ENCODE measurements at regions not wholly inside any gene's neighbourhood (a gene's known extent, or its start where the extent isn't known, plus 50 kb on each side); places are given as distances from the start of the nearest gene placed in this dataset.
"Not testable (repeated sequence)": the region's sequence is repeated elsewhere in the genome, so short reads cannot be mapped to it uniquely, and the experiment has no call there.

DNA sequence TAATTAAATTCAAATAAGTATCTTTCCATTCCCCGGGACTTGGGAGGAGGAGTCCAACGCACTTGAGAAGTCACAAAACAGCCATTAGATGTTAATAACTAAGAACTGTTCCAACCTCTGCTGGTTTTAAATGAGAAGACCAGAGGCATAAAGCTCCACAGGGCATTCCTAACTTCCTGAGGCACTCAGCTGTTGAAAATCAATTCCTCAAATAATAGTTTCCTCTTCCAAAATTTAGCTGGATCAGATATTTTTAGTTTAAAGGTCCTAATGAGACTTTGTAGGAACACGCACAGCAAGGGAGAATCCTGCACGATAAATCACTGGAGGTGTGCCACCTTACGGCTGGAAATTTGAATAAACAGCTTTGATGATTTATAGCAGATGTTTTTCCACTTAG lies 504.3 kb upstream of the ZFP42 start:
- no peak for DNase-seq (ENCODE audit: low spot score)

DNA sequence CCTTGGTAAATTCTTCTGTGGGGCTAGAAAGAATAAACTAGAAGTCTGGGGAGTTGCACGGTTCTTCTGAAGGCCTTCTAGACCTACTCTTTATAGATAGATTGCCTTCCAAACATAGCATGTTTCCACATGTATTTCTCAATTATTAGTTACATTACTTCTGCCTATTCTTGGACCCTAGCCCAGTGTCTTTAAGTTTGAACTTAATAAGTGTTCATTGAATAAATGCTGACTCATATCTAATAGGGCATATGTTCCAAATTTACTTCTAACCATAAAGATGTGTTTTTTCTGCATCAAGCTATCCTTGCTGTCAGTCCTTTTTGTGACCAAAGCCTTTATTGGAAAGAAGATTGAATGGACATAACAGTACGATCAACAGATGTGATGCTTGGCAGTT lies 503.6 kb upstream of the ZFP42 start:
- DNase-seq (ENCODE audit: low spot score): no peak

DNA sequence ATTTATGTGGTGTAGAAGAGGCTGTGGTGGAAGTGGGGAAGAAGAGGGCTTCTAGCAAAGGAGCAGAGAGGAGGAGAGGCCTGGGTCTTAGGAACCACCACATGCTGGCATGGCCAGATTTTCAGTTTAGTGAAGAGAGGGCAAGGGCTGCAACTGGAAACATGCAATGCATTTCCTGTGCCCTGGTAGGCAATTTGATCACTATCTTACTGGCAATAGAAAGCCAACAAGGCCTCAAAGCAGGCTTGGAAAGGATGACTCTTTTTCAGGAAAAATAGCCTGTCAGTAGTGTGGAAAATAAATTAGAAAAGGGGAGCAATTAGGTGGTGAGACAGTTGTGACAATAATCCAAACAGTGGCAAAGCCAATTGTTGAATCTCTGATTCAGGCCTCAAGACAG lies 501.9 kb upstream of the ZFP42 start:
- no peak for DNase-seq (ENCODE audit: low spot score)

DNA sequence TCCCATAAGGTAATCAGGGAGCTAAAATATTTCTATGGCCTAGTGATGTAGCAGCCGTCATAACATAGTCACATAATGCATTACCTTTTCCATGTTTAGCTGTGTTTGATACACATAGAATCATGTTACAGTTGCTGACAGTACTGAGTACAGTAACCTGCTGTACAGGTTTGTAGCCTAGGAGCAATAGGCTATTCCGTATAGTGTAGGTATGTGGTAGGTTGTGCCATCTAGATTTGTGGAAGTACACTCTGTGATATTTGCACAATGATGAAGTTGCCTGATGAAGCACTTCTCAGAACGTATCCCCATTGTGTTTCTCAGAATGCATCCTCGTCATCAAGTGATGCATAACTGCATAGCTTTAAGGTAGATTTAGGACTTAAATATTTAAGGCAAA lies 495.6 kb upstream of the ZFP42 start:
- DNase-seq (ENCODE audit: low spot score): no peak

DNA sequence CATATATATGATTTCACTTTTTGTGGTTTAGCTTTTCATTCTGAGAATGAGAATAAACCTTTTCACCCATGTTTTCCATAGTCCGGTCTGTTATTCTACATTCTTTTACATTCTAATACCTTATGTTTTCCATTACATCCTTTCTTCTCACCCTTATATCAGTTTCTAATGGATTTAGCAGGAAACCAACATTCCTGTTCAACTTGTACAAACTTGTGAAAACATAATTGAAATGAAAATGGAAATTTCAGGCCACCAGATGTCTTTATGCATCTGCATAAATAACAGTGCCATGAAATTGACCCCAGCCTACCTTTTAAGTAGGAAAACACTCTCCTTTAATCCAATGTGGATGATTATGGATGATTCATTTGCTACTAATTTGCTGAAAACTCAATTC lies 494.8 kb upstream of the ZFP42 start:
- DNase-seq (ENCODE audit: low spot score): no peak

DNA sequence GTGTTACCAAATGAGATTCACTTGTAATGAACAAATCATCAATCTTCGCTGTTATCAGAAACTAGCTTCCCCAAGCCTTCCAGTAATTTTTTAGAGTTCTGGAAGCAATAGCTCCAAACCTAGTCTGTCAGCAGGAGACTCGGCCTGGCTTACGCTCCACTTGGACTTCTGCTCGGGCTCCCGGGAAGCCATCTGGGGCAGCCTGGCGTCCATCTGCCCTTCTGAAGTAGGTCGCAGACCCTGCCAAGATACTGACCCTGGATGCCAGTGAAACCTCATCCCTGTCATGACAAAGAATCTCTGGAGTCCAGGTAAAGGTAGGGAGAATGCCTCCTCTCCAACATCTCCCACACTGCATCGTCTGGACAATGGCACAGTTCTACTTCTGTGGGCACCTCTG lies 493.8 kb upstream of the ZFP42 start:
- DNase-seq (ENCODE audit: low spot score): no peak

DNA sequence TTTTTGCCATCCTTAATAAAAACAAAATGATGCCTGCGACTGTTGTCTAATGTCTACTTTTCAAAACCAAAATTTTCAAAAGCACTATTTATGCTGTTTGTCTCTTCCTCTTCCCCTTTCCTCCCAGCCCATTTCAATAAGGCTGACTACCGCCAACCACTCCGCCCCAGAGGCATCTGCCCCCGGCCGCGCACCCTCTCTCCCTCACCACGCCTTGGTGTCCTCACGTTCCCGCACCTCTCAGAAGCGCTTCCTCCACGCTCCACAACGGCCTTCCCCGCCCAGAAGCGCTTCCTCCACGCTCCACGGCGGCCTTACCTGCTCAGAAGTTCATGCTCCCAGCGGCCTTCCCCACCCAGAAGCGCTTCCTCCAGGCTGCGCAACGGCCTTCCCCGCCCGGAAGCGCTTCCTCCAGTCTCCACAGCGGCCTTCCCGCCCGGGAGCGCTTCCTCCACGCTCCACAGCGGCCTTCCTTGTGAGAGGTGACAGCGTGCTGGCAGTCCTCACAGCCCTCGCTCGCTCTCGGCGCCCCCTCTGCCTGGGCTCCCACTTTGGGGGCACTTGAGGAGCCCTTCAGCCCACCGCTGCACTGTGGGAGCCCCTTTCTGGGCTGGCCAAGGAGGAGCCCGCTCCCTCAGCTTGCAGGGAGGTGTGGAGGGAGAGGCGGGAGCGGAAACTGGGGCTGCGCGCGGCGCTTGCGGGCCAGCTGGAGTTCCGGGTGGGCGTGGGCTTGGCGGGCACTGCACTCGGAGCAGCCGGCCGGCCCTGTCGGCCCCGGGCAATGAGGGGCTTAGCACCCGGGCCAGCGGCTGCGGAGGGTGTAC lies 490.4 kb upstream of the ZFP42 start:
- DNase-seq (ENCODE audit: low spot score): no peak

DNA sequence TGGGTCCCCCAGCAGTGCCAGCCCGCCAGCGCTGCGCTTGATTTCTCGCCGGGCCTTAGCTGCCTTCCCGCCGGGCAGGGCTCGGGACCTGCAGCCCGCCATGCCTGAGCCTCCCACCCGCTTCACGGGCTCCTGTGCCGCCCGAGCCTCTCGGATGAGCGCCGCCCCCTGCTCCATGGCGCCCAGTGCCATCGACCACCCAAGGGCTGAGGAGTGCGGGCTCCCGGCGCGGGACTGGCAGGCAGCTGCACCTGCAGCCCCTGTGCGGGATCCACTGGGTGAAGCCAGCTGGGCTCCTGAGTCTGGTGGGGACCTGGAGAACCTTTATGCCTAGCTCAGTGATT lies 489.8 kb upstream of the ZFP42 start:
- not testable (repeated sequence) for DNase-seq (ENCODE audit: low spot score)

DNA sequence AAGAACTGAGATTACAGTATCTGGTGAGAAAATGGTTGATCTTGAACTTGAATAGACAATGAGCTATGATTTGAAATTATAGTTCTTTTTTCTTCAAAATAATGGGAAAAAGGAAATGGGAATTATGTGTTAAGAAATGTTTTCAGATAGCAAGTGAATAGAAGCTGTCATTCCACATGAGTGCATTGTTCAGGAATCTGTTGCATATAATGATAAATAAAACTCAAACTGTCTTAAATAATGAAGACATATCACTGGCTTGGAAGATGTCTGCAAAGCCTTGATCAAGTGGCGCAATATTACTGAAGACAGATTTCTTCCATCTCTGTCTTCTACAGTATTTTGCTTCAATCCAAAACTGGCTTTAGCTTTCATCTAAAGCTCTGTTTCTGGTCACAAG lies 479.3 kb upstream of the ZFP42 start:
- DNase-seq (ENCODE audit: low spot score): no peak

DNA sequence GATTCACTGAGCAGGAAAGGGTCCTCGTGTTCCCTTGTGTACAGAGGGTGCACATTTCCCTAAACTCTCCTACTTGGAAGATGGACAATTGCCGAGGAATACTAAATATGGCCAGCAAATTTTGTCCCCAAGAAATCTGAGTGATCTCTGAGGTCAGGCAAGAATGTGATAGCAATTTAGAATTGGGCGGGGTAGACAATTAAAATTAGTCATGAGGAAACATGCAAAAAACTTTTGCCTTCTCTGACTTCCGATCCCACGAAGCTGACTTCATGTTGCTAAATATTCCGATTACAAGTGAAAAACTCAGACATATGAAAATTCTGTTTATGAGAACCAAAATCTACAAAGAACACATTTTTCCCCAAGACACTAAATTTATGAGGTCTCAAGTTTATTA lies 453.9 kb upstream of the ZFP42 start:
- DNase-seq (ENCODE audit: low spot score): no peak

DNA sequence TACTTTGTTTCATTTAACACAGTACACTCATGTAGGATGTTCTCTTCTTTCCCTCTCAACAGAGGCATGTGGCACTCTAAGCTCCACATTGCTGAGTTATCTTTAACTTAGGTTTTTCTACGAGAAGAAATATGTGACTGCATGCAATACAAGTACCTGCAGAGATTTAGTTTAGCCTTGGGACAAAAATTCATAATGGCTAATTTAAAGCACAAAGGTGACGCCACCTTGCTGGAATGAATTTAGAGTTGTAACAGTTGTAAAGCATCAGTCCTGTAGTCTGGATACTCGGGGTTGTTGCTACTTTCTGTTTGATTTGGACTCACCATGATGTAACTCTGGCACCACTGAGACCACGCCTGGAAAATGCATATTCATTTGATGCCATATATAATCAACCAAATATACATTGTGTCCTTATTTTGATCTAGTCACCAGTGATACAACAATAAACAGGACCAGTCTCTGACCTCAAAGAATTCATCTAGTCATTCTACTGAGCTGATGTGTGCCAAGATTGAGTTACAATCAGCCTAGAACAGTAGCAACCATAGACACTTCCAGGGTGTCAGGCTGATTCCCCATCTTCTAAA lies 451.0 kb upstream of the ZFP42 start:
- DNase-seq (ENCODE audit: low spot score): no peak

DNA sequence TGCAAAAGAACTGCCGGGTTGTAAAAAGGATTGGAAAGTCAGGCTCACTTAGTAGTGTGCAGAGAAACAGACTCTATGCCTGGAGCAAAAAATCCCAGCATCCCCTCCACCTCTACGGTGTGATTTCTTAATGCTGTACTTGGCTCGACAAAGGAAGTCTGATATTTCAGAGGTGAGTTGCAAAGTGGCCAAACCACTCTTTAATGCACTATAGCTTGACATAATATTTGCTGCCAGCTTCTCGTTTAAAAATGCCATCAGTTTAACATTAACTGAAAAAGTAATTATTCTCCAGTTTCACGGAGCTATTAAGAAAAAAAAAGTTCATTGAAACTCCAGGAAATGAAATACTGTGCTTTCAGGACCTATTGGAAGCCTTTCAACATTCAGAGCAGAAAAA lies 448.3 kb upstream of the ZFP42 start:
- no peak for DNase-seq (ENCODE audit: low spot score)

DNA sequence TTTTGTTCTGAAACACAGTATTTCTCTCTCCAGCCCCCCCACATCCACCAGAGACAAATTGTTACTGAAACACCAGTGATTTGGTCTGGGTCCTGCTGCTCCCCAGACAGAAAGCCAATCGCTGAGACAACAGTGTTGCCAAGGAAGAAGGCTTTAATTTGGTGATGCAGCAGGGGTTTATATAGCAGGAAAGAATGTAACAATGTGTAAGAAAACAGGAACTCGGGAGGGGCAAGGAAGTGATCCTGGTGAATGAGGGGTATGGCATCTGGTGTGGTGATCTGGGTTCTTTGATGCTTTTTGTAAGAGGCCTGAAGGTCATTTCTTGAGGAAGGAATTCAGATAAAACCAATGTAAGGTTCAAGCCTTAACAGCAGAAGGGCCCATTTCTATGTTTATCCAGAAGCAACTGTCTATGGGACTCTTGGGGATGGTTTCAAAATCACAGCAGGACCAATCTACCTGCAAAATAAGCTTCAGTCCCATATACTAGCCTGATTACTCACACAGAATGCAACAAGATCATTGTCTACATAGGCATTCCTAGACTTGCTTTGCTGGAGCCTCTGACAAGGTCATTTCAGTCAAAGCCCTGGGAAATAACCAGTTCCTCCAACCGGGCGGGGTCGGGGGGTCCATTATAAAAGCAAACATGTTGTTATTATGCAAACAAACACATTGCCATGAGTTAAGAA lies 445.2 kb upstream of the ZFP42 start:
- DNase-seq (ENCODE audit: low spot score): no peak

DNA sequence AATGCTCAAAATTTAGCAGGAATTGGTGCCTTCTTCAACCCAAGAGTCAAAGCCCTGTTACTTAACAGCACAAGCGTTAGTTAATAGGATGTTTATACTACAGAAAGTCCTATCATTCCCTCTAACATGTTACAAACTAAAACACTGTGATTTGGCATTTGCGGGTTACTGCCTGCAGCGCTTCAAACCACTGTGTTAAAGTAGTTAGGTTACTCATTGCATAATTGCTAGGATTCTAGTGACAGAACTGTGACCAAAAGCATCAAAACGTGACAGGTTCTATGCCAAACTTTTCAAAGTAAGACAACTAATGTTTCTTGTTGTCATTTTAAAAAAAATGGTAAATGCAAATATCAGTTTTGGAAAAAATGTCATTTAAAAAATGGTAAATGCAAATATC lies 442.8 kb upstream of the ZFP42 start:
- DNase-seq (ENCODE audit: low spot score): no peak

DNA sequence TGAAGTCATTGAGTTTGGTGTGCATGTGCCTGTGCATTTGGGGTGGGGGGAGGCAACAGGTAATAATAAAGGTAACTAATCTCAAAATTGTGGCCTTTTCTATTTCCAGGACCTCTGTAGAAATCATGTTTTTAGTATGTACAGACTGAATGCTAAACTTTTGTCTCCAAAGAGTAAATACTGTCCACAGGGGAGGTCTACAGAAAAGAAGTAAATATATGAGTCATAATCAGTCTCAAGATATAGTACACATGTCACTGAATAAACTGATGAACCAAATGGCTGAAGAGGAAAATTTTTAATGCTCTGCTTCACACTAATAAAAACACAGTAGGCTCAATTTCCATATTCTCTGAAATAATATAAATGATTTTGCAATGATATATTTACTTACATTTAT lies 440.4 kb upstream of the ZFP42 start:
- DNase-seq (ENCODE audit: low spot score): no peak

DNA sequence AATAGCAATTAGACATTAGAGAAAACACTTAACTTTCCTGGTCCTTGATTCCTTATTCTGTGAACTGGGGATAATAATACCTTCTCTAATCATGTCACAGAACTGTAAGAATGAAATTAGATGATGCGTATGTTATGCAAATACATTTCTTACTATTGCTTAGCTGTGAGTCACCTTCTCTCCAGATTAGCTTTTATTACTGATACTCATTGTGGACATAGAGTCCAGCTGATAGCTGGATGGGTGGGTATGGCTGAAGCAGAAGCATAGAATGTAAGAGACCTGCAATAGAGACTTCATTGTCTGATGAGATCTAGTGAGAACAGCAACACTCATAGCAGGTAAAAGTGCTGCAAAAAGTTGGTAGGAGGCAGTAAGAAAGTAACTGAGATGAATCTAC lies 437.2 kb upstream of the ZFP42 start:
- no peak for DNase-seq (ENCODE audit: low spot score)

DNA sequence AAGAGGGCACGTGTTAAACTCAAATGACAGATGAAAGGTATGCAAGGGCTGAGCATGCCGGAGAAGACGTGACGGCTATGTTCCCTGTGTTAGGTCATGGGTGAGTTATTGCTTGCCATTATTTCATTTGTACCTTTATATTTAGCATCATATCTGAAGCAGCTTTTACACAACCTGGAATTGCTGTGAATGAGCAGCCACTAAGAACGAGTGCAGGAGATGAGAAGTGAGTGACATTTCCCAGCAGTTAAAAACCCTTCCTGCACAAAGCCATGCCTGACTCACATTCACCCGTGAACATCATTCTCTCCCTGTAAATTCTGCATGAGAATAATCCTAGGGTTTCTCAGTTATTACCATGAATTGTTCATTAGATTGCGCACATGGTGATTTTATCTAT lies 433.2 kb upstream of the ZFP42 start:
- DNase-seq (ENCODE audit: low spot score): no peak

DNA sequence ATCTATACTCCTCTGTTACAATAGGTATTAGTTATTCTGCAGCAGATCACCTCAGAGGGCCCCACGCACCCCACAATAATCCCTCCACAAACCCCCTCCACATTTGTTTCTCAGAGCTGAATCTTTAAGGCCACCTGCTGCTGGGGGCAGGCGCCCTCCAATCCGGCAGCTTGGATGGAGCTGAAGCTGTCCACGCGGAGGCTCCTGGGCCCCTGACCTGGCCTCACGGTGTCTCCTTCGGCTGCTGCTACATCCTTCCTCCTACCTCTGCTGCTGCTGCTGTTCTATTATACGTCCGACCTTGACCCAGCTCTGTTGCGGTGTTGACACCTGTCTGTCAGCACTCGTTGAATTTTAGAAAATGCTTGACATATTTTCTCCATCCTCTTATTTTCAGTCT lies 430.2 kb upstream of the ZFP42 start:
- DNase-seq (ENCODE audit: low spot score): no peak

DNA sequence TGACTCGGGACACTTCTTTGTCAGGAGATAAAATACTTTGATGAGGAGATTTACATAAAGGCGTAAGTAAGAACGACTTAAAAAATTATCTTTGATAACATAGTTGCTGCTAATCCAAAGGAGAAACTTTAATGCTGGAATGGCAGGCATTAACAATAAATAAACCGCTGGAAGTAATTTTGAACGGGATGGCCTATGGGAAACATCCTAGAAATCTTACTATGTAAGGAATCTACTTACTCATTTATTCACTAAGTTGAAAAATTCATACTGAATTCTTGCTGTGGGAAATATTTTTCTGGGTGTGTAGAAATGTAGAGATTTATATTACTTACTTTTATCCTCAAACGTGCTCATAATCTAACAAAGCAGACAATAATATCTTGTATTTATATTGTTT lies 425.7 kb upstream of the ZFP42 start:
- no peak for DNase-seq (ENCODE audit: low spot score)

DNA sequence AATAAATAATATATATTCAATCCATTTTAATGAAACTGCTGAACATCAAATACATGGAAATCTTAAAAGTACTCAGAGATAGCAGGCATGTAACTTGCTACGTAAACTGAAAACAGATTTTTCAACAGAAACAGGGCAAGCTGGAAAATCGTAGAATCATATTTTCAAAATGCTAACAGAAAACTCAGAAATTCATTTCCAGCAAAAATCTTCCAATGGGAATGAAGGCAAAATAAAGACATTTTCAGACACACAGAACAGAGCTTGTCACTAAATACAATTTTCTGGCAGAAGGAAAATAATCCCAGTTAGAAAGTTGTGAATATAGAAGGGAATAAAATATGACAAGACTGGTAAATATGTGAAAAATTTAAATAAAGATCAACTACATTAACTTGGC lies 419.9 kb upstream of the ZFP42 start:
- DNase-seq (ENCODE audit: low spot score): no peak

DNA sequence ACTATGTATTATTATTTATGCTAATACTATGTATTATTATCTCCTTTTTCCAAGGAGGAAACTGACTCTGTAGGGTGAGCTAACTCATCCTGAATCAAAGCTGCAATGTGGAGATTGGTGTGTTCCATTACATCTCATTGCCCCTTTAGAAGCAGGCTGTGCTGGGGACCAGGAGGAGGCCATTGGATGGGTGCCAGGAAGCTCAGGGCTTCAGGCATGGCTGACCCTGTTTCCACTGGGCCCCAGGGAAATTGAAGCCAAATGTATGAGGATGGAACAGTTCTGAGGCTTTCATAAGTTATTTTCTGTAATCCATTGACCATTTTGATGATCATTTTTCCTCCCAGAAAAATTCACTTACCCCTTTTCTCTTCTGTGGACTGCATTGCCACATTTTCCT lies 418.8 kb upstream of the ZFP42 start:
- no peak for DNase-seq (ENCODE audit: low spot score)

DNA sequence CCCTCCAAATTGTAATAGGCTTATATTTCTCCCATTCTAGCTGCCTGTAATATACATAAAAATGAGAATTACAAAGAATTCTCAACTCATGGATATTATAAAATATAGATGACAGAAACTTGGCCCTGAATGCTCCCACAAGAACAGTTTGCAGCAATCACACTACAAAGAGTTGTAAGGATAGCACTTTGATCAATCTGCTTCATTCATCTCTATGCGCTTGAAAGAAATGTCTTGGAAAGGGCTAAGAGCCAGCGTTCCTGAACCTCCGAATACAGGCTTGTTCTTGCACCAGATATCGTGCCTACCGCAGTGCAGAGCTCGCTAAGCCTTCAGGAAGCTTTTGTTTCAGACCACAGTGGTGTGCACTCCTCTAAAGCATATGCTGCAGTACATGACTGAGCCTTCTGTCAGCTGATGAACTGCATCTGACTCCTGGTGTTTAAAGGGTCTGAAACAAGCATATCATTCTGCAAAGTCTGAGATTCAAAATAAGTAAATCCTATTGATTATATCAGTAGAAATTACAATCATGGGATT lies 417.6 kb upstream of the ZFP42 start:
- DNase-seq (ENCODE audit: low spot score): no peak

DNA sequence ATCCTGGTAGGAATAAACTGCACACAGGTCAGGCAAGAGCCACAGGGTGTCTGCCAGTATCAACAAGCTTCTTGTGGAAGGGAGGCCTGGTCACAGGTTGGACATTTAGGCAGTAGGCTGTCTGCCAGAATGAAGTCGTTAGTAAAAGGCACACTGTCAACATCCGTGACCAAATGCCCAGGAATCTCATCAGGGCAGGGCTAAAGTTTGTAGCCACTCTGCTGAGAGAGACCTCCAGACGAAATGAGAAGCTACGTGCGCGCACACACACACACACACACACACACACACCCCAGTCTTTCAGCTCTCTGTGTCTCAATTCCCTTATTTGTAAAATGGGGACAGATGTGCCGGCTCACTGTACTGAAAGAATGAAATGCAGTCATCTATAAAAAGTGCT lies 408.7 kb upstream of the ZFP42 start:
- DNase-seq (ENCODE audit: low spot score): no peak

Data from HuH-7.5 (cell line).